GM10266 (cell line): ENCODE measurements at regions not wholly inside any gene's neighbourhood (a gene's known extent, or its start where the extent isn't known, plus 50 kb on each side); places are given as distances from the start of the nearest gene placed in this dataset.
"Not testable (repeated sequence)": the region's sequence is repeated elsewhere in the genome, so short reads cannot be mapped to it uniquely, and the experiment has no call there.

Experiments
- DNase-seq: peaks from one replicate; pipeline ENCODE4 v3.0.0; 2012; ENCODE audit errors: extremely low spot score
- TF ChIP-seq, protein P1 (sequence below): IDR thresholded peaks from 2 replicates; pipeline ENCODE4 v1.5.1; 2012; ENCODE audit warnings: mild to moderate bottlenecking, low read depth; ENCODE audit not compliant: control insufficient read depth, insufficient read depth; ENCODE audit errors: missing control alignments

GRCh38 chr18:55732227-55733106, 144.5 kb upstream of the TCF4 start:
- TF ChIP-seq, protein P1, sequence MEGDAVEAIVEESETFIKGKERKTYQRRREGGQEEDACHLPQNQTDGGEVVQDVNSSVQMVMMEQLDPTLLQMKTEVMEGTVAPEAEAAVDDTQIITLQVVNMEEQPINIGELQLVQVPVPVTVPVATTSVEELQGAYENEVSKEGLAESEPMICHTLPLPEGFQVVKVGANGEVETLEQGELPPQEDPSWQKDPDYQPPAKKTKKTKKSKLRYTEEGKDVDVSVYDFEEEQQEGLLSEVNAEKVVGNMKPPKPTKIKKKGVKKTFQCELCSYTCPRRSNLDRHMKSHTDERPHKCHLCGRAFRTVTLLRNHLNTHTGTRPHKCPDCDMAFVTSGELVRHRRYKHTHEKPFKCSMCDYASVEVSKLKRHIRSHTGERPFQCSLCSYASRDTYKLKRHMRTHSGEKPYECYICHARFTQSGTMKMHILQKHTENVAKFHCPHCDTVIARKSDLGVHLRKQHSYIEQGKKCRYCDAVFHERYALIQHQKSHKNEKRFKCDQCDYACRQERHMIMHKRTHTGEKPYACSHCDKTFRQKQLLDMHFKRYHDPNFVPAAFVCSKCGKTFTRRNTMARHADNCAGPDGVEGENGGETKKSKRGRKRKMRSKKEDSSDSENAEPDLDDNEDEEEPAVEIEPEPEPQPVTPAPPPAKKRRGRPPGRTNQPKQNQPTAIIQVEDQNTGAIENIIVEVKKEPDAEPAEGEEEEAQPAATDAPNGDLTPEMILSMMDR, result no peak
- DNase-seq, result no peak

GRCh38 chr18:55731594-55732042, 143.6 kb upstream of the TCF4 start:
- DNase-seq, result peak; percentile 7

DNA sequence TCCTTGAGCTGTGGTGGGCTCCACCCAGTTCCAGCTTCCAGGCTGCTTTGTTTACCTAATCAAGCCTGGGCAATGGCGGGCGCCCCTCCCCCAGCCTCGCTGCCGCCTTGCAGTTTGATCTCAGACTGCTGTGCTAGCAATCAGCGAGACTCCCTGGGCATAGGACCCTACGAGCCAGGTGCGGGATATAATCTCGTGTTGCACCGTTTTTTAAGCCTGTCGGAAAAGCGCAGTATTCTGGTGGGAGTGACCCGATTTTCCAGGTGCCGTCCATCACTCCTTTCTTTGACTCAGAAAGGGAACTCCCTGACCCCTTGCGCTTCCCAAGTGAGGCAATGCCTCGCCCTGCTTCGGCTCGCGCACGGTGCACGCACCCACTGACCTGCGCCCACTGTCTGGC, 133.0 kb upstream of the TCF4 start:
- not testable (repeated sequence) for DNase-seq

More at GRCh38 chr18:55731594-55732042, 143.6 kb upstream of the TCF4 start:
- TF ChIP-seq, protein P1, result no peak

- TF ChIP-seq, protein P1, result no peak
- no peak for DNase-seq
Observed at GRCh38 chr18:55713707-55714106, 125.7 kb upstream of the TCF4 start.

- TF ChIP-seq, protein P1, result no peak
- DNase-seq, result no peak
Observed at GRCh38 chr18:55706898-55707297, 118.9 kb upstream of the TCF4 start.

GRCh38 chr18:55699233-55699765, 111.3 kb upstream of the TCF4 start:
- no peak for DNase-seq
- TF ChIP-seq, protein P1, result no peak

- DNase-seq, result no peak
- TF ChIP-seq, protein P1, result no peak
Observed at GRCh38 chr18:55696811-55697210, 108.8 kb upstream of the TCF4 start.
